Keratinocyte (primary cell): ENCODE measurements at regions not wholly inside any gene's neighbourhood (a gene's known extent, or its start where the extent isn't known, plus 50 kb on each side); places are given as distances from the start of the nearest gene placed in this dataset.

Source experiments
- DNase-seq: peaks from one replicate; pipeline ENCODE4 v3.0.0-alpha.2; 2011; ENCODE audit warnings: low read depth, missing footprints, low spot score
- FAIRE-seq: peaks from 2 replicates; lab custom pipeline; 2011; peaks lifted over from hg19 to GRCh38; lab: Jason Lieb, UNC
- H2AFZ ChIP-seq: 2 replicates; pipeline ENCODE4 v1.6.0; 2012; ENCODE audit warnings: low read length, control low read depth, inconsistent platforms; ENCODE audit not compliant: control insufficient read depth
- H3K27ac ChIP-seq: 2 replicates; pipeline ENCODE4 v1.5.1; 2011; ENCODE audit warnings: low read length; ENCODE audit not compliant: control insufficient read depth, insufficient read depth
- H3K27me3 ChIP-seq: 3 replicates; pipeline ENCODE4 v1.6.0; 2011; ENCODE audit warnings: low read length; ENCODE audit not compliant: control insufficient read depth, insufficient read depth; ENCODE audit errors: extremely low read depth
- H3K36me3 ChIP-seq, 2 experiments: 2 replicates in 1 of 2; 3 replicates in 1 of 2; pipeline ENCODE4 v1.5.1; 2011; ENCODE audit warnings: low read length in 2 of 2, mild to moderate bottlenecking in 1 of 2; ENCODE audit not compliant: control insufficient read depth in 2 of 2, insufficient read depth in 2 of 2; ENCODE audit errors: extremely low read depth in 1 of 2
- H3K4me1 ChIP-seq: 3 replicates; pipeline ENCODE4 v1.5.1; 2011; ENCODE audit warnings: low read length; ENCODE audit not compliant: control insufficient read depth, insufficient read depth; ENCODE audit errors: extremely low read depth
- H3K4me2 ChIP-seq: 3 replicates; pipeline ENCODE4 v1.6.0; 2011; ENCODE audit warnings: low read depth, low read length; ENCODE audit not compliant: control insufficient read depth, insufficient read depth; ENCODE audit errors: extremely low read depth
- H3K4me3 ChIP-seq, 3 experiments: fragments of 200-600 bp in 1 of 3; sonication (generic) in 1 of 3; 2 replicates in 2 of 3; 3 replicates in 1 of 3; pipeline ENCODE4 v1.5.1; 2011 to 2016; ENCODE audit warnings: low read length in 3 of 3, mild to moderate bottlenecking in 3 of 3, control low read depth in 2 of 3, inconsistent platforms in 1 of 3, low read depth in 1 of 3, mixed read lengths in 1 of 3, mixed run types in 1 of 3, moderate library complexity in 1 of 3; ENCODE audit not compliant: control insufficient read depth in 2 of 3, insufficient read depth in 2 of 3; ENCODE audit errors: extremely low read depth in 1 of 3
- H3K79me2 ChIP-seq: 2 replicates; pipeline ENCODE4 v1.6.0; 2012; ENCODE audit warnings: low read length; ENCODE audit not compliant: control insufficient read depth, insufficient read depth
- H3K9ac ChIP-seq: 3 replicates; pipeline ENCODE4 v1.6.0; 2011; ENCODE audit warnings: low read length; ENCODE audit not compliant: control insufficient read depth, insufficient read depth; ENCODE audit errors: extremely low read depth
- H3K9me1 ChIP-seq: 3 replicates; pipeline ENCODE4 v1.6.0; 2011; ENCODE audit warnings: low read length; ENCODE audit not compliant: control insufficient read depth, insufficient read depth; ENCODE audit errors: extremely low read depth
- H3K9me3 ChIP-seq: 2 replicates; pipeline ENCODE4 v1.5.1; 2012; ENCODE audit warnings: low read depth, low read length; ENCODE audit not compliant: control insufficient read depth
- H4K20me1 ChIP-seq: 3 replicates; pipeline ENCODE4 v1.6.0; 2011; ENCODE audit warnings: low read length; ENCODE audit not compliant: control insufficient read depth, insufficient read depth; ENCODE audit errors: extremely low read depth
- CTCF ChIP-seq, 3 experiments: IDR thresholded peaks in 1 of 3; conservative IDR thresholded peaks in 1 of 3; optimal IDR thresholded peaks in 1 of 3; 2 replicates in 2 of 3; 3 replicates in 1 of 3; pipeline versions ENCODE3 to v1.5.1; 2011; ENCODE audit warnings: low read length in 3 of 3, mild to moderate bottlenecking in 3 of 3, moderate library complexity in 2 of 3, control low read depth in 1 of 3, inconsistent platforms in 1 of 3; ENCODE audit not compliant: insufficient read depth in 2 of 3; ENCODE audit errors: extremely low read depth in 1 of 3
- EZH2 ChIP-seq: IDR thresholded peaks from one replicate; pipeline ENCODE4 v1.6.1; 2012; ENCODE audit warnings: inconsistent platforms, mild to moderate bottlenecking, low read length, moderate library complexity
- dilution Hi-C: fragments of 300-500 bp; cut with MboI; formaldehyde crosslinking; loops from one replicate; pipeline ENCODE4 v1.7.0; 2020; ENCODE audit warnings: low sequenced_read_pairs; ENCODE audit not compliant: extremely low pct_ligation_motif_present

GRCh38 chr2:120498121-120498520 lies 152.2 kb downstream of the INHBB start:
- FAIRE-seq (no peak), DNase-seq (no peak)
- Histone ChIP-seq H3K36me3 (no peaks in the 10 kb centered on the region), H3K27ac (no peak overlapping the region), H3K27me3 (peaks cover 3% of the 10 kb centered on the region), H3K9ac (no peak overlapping the region), H3K4me1 (no peaks in the 10 kb centered on the region), H3K79me2 (no peaks in the 10 kb centered on the region), H3K9me3 (no peaks in the 10 kb centered on the region), H3K4me2 (no peak overlapping the region), H3K9me1 (no peaks in the 10 kb centered on the region), H3K4me3 (no peak overlapping the region), H2AFZ (no peak overlapping the region), H4K20me1 (no peaks in the 10 kb centered on the region)
- dilution Hi-C loops = no loop called here
- TF ChIP-seq CTCF (optimal IDR thresholded peaks at IDR 0.05 in 1 of 3, IDR thresholded peaks at IDR 0.05 in 1 of 3, conservative IDR thresholded peaks at IDR 0.05 in 1 of 3; ENCODE audit: extremely low read depth in 1 of 3, insufficient read depth in 2 of 3, low read length in 3 of 3) = no peak
- TF ChIP-seq EZH2 = no peak

GRCh38 chr2:120498576-120499394 lies 152.8 kb downstream of the INHBB start:
- Histone ChIP-seq H3K27ac (no peak overlapping the region), H3K4me3 (no peak overlapping the region), H3K9ac (no peak overlapping the region), H2AFZ (no peak overlapping the region), H3K9me3 (no peaks in the 10 kb centered on the region), H3K4me2 (no peak overlapping the region), H4K20me1 (no peaks in the 10 kb centered on the region), H3K9me1 (no peaks in the 10 kb centered on the region), H3K36me3 (no peaks in the 10 kb centered on the region), H3K79me2 (no peaks in the 10 kb centered on the region), H3K4me1 (no peaks in the 10 kb centered on the region), H3K27me3 (peaks cover 3% of the 10 kb centered on the region)
- dilution Hi-C loops = no loop called here
- TF ChIP-seq EZH2 (no peak), CTCF (optimal IDR thresholded peaks at IDR 0.05 in 1 of 3, IDR thresholded peaks at IDR 0.05 in 1 of 3, conservative IDR thresholded peaks at IDR 0.05 in 1 of 3; ENCODE audit: extremely low read depth in 1 of 3, insufficient read depth in 2 of 3, low read length in 3 of 3) (no peak)
- FAIRE-seq (no peak), DNase-seq (no peak)
